ENCODE measurements at regions not wholly inside any gene's neighbourhood (a gene's known extent, or its start where the extent isn't known, plus 50 kb on each side); places are given as distances from the start of the nearest gene placed in this dataset.
A peak's percentile ranks its signal among the peaks of the same experiment; 100 is the strongest.

- Histone ChIP-seq H3K79me2 (ENCODE audit: low read length) (no peaks in the 10 kb centered on the region), H3K9me2 (replicated peaks; ENCODE audit: low read length) (no peaks in the 10 kb centered on the region), H3K4me3 (ENCODE audit: low read length) (no peak overlapping the region), H2AFZ (ENCODE audit: low read length) (no peak overlapping the region), H3F3A (ENCODE audit: low read length, unreplicated experiment) (no peaks in the 10 kb centered on the region), H4K20me1 (ENCODE audit: low read length) (no peaks in the 10 kb centered on the region), H3K9ac (ENCODE audit: low read length) (no peak overlapping the region), H3K36me3 (ENCODE audit: low read depth, low read length) (no peaks in the 10 kb centered on the region), H3K27me3 (ENCODE audit: low read length) (no peaks in the 10 kb centered on the region), H3K9me3 (ENCODE audit: low read length) (no peaks in the 10 kb centered on the region), H3K4me1 (ENCODE audit: insufficient read depth, low read length) (peaks cover 49% of the 10 kb centered on the region), H3K4me2 (ENCODE audit: low read length) (no peak overlapping the region), H3K27ac (ENCODE audit: low read length) (peak overlapping the region; percentile 28)
- intact Hi-C loops (cut with micrococcal nuclease), result no loop called here
- DNase-seq, result peak; percentile 4
- ChIA-PET CTCF (no interaction called here), POLR2A (ENCODE audit: unreplicated experiment) (no interaction called here)
- no TSS peak for BruUV-seq (replicated peaks)
- TF ChIP-seq EZH2phosphoT487 (IDR thresholded peaks at IDR 0.05; ENCODE audit: borderline replicate concordance, low read length) (no peak), EZH2 (IDR thresholded peaks at IDR 0.05; ENCODE audit: low read length, unreplicated experiment) (no peak)
- TF ChIP-seq, protein P1, sequence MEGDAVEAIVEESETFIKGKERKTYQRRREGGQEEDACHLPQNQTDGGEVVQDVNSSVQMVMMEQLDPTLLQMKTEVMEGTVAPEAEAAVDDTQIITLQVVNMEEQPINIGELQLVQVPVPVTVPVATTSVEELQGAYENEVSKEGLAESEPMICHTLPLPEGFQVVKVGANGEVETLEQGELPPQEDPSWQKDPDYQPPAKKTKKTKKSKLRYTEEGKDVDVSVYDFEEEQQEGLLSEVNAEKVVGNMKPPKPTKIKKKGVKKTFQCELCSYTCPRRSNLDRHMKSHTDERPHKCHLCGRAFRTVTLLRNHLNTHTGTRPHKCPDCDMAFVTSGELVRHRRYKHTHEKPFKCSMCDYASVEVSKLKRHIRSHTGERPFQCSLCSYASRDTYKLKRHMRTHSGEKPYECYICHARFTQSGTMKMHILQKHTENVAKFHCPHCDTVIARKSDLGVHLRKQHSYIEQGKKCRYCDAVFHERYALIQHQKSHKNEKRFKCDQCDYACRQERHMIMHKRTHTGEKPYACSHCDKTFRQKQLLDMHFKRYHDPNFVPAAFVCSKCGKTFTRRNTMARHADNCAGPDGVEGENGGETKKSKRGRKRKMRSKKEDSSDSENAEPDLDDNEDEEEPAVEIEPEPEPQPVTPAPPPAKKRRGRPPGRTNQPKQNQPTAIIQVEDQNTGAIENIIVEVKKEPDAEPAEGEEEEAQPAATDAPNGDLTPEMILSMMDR (conservative IDR thresholded peaks at IDR 0.05; ENCODE audit: low read depth, low read length), result no peak
- ATAC-seq, result no peak
Measured at GRCh38 chrX:13099121-13099520, 54.7 kb upstream of the FAM9C start.

- H3K4me2 ChIP-seq (ENCODE audit: low read length), result no peak overlapping the region
- no peaks in the 10 kb centered on the region for H4K20me1 ChIP-seq (ENCODE audit: low read length)
- H3K9me2 ChIP-seq (replicated peaks; ENCODE audit: low read length), result no peaks in the 10 kb centered on the region
- DNase-seq, result no peak
- H3K36me3 ChIP-seq (ENCODE audit: low read depth, low read length), result no peaks in the 10 kb centered on the region
- H3K9me3 ChIP-seq (ENCODE audit: low read length), result no peaks in the 10 kb centered on the region
- ChIA-PET POLR2A (ENCODE audit: unreplicated experiment) (no interaction called here), CTCF (no interaction called here)
- H3K79me2 ChIP-seq (ENCODE audit: low read length), result no peaks in the 10 kb centered on the region
- H3K27ac ChIP-seq (ENCODE audit: low read length), result no peak overlapping the region
- intact Hi-C loops (cut with micrococcal nuclease), result no loop called here
- BruUV-seq (replicated peaks), result no TSS peak
- ATAC-seq, result no peak
- no peak overlapping the region for H2AFZ ChIP-seq (ENCODE audit: low read length)
- no peak overlapping the region for H3K4me3 ChIP-seq (ENCODE audit: low read length)
- H3K9ac ChIP-seq (ENCODE audit: low read length), result no peak overlapping the region
- TF ChIP-seq, protein P1 (conservative IDR thresholded peaks at IDR 0.05; ENCODE audit: low read depth, low read length), result no peak
- TF ChIP-seq EZH2 (IDR thresholded peaks at IDR 0.05; ENCODE audit: low read length, unreplicated experiment) (no peak), EZH2phosphoT487 (IDR thresholded peaks at IDR 0.05; ENCODE audit: borderline replicate concordance, low read length) (no peak)
- no peaks in the 10 kb centered on the region for H3K27me3 ChIP-seq (ENCODE audit: low read length)
- H3F3A ChIP-seq (ENCODE audit: low read length, unreplicated experiment), result no peaks in the 10 kb centered on the region
- peaks cover 29% of the 10 kb centered on the region for H3K4me1 ChIP-seq (ENCODE audit: insufficient read depth, low read length)
Measured at GRCh38 chrX:13096728-13097127, 52.3 kb upstream of the FAM9C start.

DNA sequence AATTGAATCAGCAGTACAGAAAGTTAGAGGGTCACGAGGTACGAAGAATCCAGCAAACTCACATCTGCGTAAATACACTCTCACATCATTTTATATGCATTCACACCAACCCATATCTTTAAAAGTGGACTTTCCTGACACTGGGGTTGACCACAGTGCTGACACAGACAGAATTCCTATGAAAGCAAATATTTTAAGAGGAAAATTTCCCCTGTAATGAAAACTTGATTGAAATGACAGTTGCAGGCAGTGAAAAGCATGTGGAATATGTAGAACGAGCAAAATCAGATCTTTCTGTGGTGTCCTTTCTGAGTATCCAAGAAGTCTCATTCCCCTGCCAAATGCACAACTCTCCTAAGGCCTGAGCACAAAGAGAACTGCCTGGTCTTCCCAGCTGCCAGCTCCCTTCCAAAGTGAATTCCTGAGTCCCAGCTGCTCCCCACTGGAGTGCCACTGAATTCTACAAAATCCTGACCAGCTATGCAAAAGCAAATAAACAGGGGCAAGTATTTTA lies 50.5 kb upstream of the FAM9C start:
- H3K4me2 ChIP-seq (ENCODE audit: low read length), result no peak overlapping the region
- BruUV-seq (replicated peaks), result no TSS peak
- no peaks in the 10 kb centered on the region for H3K9me2 ChIP-seq (replicated peaks; ENCODE audit: low read length)
- ChIA-PET CTCF (no interaction called here), POLR2A (ENCODE audit: unreplicated experiment) (no interaction called here)
- H3K9me3 ChIP-seq (ENCODE audit: low read length), result no peaks in the 10 kb centered on the region
- H3F3A ChIP-seq (ENCODE audit: low read length, unreplicated experiment), result no peaks in the 10 kb centered on the region
- H2AFZ ChIP-seq (ENCODE audit: low read length), result no peak overlapping the region
- H3K9ac ChIP-seq (ENCODE audit: low read length), result no peak overlapping the region
- DNase-seq (no peak), ATAC-seq (peak; percentile 13; the same call in 1 of the 2 replicates)
- TF ChIP-seq, protein P1 (conservative IDR thresholded peaks at IDR 0.05; ENCODE audit: low read depth, low read length), result no peak
- TF ChIP-seq EZH2phosphoT487 (IDR thresholded peaks at IDR 0.05; ENCODE audit: borderline replicate concordance, low read length) (no peak), EZH2 (IDR thresholded peaks at IDR 0.05; ENCODE audit: low read length, unreplicated experiment) (no peak)
- peak overlapping the region; percentile 44 for H3K27ac ChIP-seq (ENCODE audit: low read length)
- H3K79me2 ChIP-seq (ENCODE audit: low read length), result no peaks in the 10 kb centered on the region
- no peaks in the 10 kb centered on the region for H3K36me3 ChIP-seq (ENCODE audit: low read depth, low read length)
- H3K4me1 ChIP-seq (ENCODE audit: insufficient read depth, low read length), result peaks cover 12% of the 10 kb centered on the region; the same call in 1 of the 2 replicates
- intact Hi-C loops (cut with micrococcal nuclease), result no loop called here
- H3K4me3 ChIP-seq (ENCODE audit: low read length), result no peak overlapping the region
- no peaks in the 10 kb centered on the region for H3K27me3 ChIP-seq (ENCODE audit: low read length)
- H4K20me1 ChIP-seq (ENCODE audit: low read length), result no peaks in the 10 kb centered on the region

Data from PC-3 (cell line).